GM19043 (cell line): ENCODE measurements at regions not wholly inside any gene's neighbourhood (a gene's known extent, or its start where the extent isn't known, plus 50 kb on each side); places are given as distances from the start of the nearest gene placed in this dataset.

Source experiments
- ATAC-seq: cut with Tn5 transposase; IDR thresholded peaks from one replicate; pipeline ENCODE4 v1.9.1; 2021; ENCODE audit warnings: low read depth; ENCODE audit not compliant: unreplicated experiment

DNA sequence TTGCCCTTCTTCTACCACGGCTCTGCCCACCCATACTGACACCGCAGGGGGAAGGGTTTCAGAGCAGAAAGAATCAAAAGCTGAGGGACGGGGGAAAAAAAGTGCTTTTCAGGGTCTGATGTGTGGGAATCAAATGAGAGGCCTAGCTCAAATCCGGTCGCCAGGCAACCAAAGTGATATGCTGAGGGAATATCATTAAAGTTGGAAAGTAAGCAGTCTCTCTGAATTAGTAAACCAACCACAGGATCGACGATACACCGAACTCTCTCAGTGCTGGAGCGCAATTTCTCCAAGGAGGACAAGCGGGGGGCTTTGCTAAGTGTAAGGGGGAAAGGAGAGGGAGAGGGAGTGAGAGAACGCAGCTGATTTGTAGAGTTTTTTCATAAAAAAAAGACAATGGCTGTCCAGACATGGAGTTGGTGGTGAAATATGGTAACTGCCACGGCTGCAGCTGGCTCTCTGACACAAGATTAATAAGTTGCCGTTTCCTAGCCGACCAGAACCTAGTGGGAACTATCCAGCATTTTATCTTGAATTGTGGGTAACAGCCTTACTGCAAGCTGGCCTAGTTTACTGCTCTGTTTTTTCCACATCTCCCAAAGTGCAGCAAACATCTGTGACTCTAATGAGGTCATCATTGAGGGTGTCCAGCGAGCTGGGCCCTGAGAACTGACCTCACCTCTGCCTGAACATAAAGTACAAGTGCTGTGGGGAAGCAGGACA, 530.2 kb downstream of the SOX2 start:
- ATAC-seq, result no peak

- no peak for ATAC-seq
Measured at GRCh38 chr3:182242489-182242942, 530.8 kb downstream of the SOX2 start.

- no peak for ATAC-seq
Measured at GRCh38 chr3:182243625-182244024, 531.9 kb downstream of the SOX2 start.

GRCh38 chr3:182244222-182244971, 532.7 kb downstream of the SOX2 start:
- no peak for ATAC-seq

DNA sequence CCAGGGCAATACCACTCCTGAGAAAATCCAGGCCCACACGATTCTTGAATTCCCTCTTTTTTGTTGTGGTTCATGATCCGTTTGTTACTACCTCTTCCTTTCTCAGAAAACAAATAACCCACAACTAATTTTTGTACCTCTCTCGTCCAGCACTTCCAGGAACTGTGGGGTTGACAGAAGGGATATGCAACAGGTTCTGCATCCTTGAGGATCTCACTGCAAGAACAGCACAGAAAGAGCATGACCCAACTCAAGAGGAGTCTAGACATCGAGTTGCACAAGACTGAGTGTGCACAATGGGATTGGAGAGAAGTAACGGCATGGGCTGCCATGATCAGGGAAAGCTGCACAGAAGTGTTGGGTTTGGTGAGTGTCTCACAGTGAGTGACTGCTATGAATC, 533.3 kb downstream of the SOX2 start:
- no peak for ATAC-seq

DNA sequence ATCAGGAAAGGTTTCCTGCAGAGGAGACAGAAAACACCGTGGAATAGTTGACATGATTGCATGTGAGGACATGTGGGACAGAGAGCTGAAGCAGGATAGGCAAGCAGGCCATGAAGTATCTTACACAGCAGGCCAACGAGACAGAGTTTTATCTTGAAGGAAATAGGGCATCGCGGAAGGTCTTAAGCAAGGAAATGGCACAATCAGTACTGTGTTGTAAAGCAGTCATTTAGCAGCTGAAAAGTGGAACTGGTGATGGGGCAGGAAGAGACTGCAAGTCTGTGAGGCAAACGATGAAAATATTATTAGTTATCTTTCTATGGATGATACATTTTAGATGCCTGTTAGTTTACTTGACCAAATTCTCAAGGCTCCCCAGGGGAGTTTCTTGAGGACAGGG, 535.1 kb downstream of the SOX2 start:
- ATAC-seq, result no peak

DNA sequence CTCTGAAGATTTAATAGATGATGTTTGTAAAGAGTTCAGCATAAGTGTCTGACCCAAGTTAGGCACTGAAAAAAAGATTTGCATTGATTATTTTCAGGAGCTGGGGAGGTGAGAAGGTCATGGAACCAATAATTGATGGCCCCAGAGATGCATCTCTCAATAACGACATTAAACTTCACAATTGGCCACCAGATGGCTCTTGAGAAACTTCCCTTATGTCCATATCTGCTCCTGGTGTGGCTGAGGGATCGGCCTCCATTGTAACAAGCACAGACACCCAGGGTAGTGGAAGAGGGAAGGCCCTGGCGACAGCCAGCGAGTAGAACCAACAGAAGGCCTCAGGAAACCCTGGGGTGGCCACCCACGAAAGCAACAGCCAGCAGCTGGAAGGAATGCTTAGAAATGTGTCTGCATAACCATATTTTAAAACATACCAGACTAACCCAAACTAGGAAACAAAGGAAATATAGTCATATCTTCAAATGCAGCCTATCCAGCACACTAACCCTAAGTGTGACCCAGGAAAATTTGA, 536.7 kb downstream of the SOX2 start:
- ATAC-seq, result no peak

GRCh38 chr3:182252802-182253201, 540.5 kb upstream of the ATP11B start:
- no peak for ATAC-seq

DNA sequence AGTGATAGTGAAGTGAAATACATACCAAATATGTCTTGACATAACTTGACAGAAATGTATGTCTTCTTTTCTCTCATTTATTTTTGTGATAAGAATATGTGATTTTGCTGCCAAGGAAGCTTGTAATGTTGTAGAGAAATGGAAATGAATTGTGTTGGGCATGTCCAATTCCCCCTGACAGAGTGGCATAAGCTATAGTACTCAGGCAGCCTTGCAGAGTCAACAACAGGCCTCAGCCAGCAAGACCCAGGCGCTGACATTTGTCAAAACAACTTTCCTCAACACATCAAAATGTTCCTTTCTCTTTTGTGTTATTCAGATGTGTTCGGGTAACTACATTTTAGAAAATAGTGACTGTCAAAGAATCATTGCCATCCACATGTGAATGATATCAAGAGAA, 538.1 kb upstream of the ATP11B start:
- ATAC-seq, result no peak

- ATAC-seq, result no peak
Measured at GRCh38 chr3:182257361-182257760, 535.9 kb upstream of the ATP11B start.

DNA sequence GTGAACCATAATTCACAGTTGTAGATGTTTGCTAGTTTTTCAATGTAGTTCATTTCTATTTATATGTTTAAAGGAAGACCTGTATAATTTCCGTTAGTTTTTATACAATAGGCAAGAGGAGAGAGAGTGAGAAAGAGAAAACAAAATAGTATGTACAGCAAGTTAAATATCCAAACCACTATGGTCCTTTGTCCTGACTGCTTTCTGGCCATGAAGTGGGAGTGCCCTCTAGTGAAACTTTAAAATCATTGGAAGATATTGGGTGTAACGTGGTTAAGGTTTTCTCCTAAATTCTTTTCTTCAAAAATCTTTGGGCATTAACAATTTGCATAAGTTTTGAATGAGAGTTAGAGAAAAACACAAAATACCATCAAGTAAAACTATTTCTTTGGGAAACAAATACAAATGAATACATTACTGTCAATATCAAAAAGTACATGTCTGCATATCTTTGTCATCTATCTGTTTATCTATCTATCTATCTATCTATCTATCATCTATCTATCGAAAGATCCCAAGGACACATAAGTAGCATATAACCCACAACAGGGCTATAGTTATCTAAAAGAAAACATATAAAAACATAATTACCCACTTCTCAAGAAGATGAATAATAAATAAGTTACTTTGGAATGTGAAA, 534.6 kb upstream of the ATP11B start:
- ATAC-seq, result no peak

DNA sequence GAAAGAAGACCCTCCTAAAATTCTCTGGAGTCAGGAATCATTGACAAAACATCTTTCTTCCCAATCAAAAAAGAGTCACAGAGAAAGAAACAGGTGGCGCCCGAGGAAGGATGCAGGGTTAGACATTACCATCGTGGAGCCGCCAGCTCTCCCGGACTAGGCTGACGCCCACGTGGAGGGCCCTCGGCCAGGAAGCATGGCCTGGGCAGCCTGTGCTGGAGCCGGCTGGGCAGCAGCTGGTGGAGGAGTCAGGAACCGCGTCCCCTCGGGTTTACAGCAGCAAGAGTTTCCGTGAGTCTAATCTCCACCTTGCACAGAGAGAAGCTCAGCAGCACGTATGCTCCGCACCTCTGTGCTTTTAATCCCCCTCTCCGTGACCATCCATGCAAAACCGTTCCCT, 533.7 kb upstream of the ATP11B start:
- ATAC-seq, result no peak

DNA sequence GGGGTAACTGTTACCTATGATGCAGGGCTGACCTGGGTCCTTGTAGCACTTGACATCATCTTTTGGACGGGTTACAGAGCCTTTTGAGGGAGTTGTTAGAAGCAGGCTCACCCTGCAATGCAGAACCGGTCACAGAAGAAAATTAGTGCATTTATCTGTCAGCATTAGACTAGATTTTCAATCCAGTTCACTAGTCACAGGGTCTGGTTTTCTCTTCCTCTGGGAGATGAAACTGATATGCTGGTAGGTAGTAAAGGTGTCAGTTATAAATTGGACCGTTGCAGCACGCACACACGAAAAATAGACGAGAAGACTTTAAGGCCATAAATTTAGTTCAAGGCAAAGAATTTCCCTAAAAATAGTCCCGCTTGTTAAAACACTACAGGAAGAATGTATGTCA, 532.3 kb upstream of the ATP11B start:
- no peak for ATAC-seq

DNA sequence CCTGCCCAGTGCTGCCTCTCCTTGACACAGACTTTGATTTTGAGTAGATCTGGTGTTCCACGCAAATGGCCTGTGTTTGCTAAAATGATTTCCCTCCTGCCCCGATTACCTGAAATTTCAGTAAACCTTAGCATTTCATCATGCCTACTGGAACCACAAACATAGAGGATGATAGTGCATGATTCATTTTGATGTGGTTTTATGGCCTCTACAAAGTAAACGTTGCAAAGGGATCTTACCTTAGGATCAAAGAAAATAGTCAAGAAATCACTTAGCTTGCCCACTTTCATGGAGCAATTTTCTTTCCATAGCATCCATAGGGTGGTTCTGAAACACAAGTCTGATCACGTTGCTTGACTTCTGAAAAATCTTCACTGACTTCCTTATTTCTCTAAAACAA, 524.6 kb upstream of the ATP11B start:
- no peak for ATAC-seq

- ATAC-seq, result no peak
Measured at GRCh38 chr3:182276512-182276911, 516.8 kb upstream of the ATP11B start.

DNA sequence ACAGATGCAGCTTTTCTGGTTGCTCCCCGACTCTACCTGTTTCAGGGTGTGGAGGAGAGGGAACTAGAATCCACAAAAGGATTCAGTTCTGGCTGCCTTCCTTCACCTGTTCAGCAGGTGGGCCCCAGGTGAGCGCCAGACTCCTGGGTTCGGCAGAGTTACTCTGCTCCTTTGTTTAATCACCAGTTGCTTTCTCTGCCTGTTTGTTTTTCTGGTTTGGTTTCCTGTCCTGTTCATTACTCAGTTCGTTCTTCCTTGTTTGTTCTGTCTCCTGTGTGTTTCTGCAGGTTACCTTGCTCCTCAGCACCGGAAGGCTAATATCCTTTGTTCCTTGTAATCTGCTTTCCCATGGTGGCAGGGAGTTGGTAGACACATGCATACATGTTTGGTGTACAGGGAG, 508.5 kb upstream of the ATP11B start:
- ATAC-seq, result no peak

- ATAC-seq, result no peak
Measured at GRCh38 chr3:182292591-182292990, 500.7 kb upstream of the ATP11B start.

DNA sequence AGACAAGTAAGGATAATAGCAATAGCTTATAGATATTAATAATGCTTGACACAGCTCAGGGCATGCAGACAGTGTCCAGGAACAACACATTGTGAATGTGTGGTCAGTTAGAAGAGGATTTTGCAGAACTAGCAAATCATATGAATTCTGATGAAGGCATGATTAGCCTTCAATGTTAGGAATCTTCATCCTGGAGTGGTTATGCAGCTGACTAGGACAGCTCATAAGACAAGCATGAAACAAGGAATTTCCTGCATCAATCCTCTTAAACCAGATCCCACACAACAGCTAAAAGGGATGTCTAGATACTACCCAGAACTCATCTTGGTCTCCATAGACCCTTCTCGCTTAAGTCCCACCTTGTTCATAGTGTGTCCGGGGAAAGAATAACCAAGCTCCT, 499.0 kb upstream of the ATP11B start:
- ATAC-seq, result no peak

DNA sequence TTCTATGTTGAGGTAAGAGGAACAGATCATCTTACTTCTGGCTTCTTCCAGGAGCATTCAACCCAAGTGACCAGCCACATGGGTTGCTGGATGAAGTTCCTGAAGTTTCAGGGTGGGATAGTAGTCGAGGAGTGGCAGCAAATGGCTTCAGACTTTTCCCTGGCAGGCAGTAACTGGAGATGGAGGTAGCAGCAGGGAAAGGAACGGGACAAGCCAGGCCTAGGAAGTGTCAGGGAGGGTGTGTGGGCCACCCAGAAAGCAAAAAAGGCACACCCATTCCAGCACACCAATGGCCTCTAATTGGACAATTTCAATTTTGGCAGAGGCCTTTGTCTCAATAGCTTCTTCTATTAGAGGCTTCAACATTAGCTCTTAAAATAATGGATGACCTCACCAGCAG, 498.6 kb upstream of the ATP11B start:
- ATAC-seq, result no peak

DNA sequence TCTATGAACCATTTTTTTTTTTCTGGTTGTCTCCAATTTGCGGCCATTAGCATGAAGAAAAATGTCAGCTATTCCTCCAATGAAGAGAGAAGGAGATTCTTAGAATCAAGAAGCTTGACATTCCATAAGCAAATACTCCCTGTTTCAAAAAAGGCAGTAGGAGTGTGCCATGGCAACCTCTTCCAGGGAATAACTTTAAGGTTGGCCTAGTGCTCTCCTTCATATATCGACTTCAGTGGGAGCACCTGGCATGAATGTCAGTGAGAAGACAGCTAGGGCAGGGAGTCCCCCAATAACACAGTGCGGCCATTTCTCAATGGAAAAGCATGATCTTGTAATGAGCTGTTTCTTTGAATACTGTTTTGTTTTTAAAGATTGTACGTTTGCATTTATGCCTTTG, 493.0 kb upstream of the ATP11B start:
- ATAC-seq, result no peak

GRCh38 chr3:182303169-182303568, 490.1 kb upstream of the ATP11B start:
- ATAC-seq, result no peak
